Panc1 (cell line): ENCODE measurements at regions not wholly inside any gene's neighbourhood (a gene's known extent, or its start where the extent isn't known, plus 50 kb on each side); places are given as distances from the start of the nearest gene placed in this dataset.

Experiments
- ATAC-seq: fragments of 200-7000 bp; cut with Tn5 transposase; 2 replicates; pipeline ENCODE4 v1.9.1; 2020; ENCODE audit warnings: mild to moderate bottlenecking, moderate library complexity
- BruUV-seq: library from RNA; stranded (reverse); fragments of 400-500 nt; replicated peaks from 2 replicates; lab custom pipeline; 2021; lab: Mats Ljungman, UMichigan
- CTCF ChIA-PET: fragments of 300-600 bp; sonication (Branson Sonifier 250); formaldehyde crosslinking; loops from one replicate; lab custom pipeline; 2022; ENCODE audit warnings: antibody characterized with exemption; lab: Charles Lee
- POLR2A ChIA-PET: fragments of 300-600 bp; sonication (Branson Sonifier 250); formaldehyde crosslinking; loops from one replicate; lab custom pipeline; 2022; ENCODE audit warnings: antibody characterized with exemption; lab: Charles Lee
- DNase-seq: peaks from one replicate; pipeline ENCODE4 v3.0.0-alpha.2; 2010; ENCODE audit warnings: low read depth, low spot score
- H3K27ac ChIP-seq: 2 replicates; pipeline ENCODE4 v1.5.1; 2011; ENCODE audit warnings: mild to moderate bottlenecking, low read length, inconsistent platforms
- H3K27me3 ChIP-seq: fragments of 200-500 bp; sonication (Bioruptor generic); 2 replicates; pipeline ENCODE4 v1.6.0; 2014; ENCODE audit warnings: low read length, inconsistent platforms; ENCODE audit not compliant: control insufficient read depth, insufficient read depth
- H3K36me3 ChIP-seq: fragments of 200-500 bp; sonication (Bioruptor generic); 2 replicates; pipeline ENCODE4 v1.5.1; 2014; ENCODE audit warnings: inconsistent platforms, mild to moderate bottlenecking, low read length, moderate library complexity; ENCODE audit not compliant: control insufficient read depth, insufficient read depth
- H3K4me1 ChIP-seq: 2 replicates; pipeline ENCODE4 v1.5.1; 2011; ENCODE audit warnings: inconsistent platforms, mild to moderate bottlenecking, low read length, moderate library complexity; ENCODE audit not compliant: control insufficient read depth, insufficient read depth
- H3K4me3 ChIP-seq, 2 experiments: 2 replicates each; pipeline ENCODE4 v1.5.1; 2011 to 2012; ENCODE audit warnings: low read depth in 2 of 2, low read length in 2 of 2, mild to moderate bottlenecking in 2 of 2, inconsistent platforms in 1 of 2, moderate library complexity in 1 of 2
- H3K9me3 ChIP-seq: fragments of 200-500 bp; sonication (Bioruptor generic); 2 replicates; pipeline ENCODE4 v1.5.1; 2014; ENCODE audit warnings: low read depth, mild to moderate bottlenecking, inconsistent platforms, low read length, moderate library complexity; ENCODE audit not compliant: control insufficient read depth, insufficient read depth
- POLR2AphosphoS5 ChIP-seq: IDR thresholded peaks from 2 replicates; pipeline ENCODE4 v1.6.1; 2012; ENCODE audit warnings: mild to moderate bottlenecking, low read depth, low read length, moderate library complexity
- SIN3A ChIP-seq: IDR thresholded peaks from 2 replicates; pipeline ENCODE4 v1.6.1; 2012; ENCODE audit warnings: low read depth, mild to moderate bottlenecking, low read length, moderate library complexity, borderline replicate concordance; ENCODE audit not compliant: insufficient read depth
- TCF7L2 ChIP-seq: IDR thresholded peaks from 2 replicates; pipeline ENCODE4 v1.6.1; 2011; ENCODE audit warnings: mild to moderate bottlenecking, low read depth, low read length, inconsistent platforms
- in situ Hi-C: cut with HindIII; loops from 2 replicates; pipeline ENCODE4 v1.10.0; 2016; ENCODE audit warnings: low sequenced_read_pairs, low pct_unique_long_range_greater_than_20kb
- intact Hi-C: fragments of 100-400 bp; cut with micrococcal nuclease; formaldehyde crosslinking; loops from one replicate; pipeline ENCODE4 v1.10.0; 2022; ENCODE audit not compliant: unreplicated experiment
- TF ChIP-seq, protein P1 (sequence below): fragments of 450-650 bp; IDR thresholded peaks from 2 replicates; pipeline ENCODE4 v1.5.1; 2017; ENCODE audit warnings: mild to moderate bottlenecking
- TF ChIP-seq, protein P2 (sequence below), 2 experiments: IDR thresholded peaks; 2 replicates each; pipeline ENCODE4 v1.6.1; 2011 to 2012; ENCODE audit warnings: low read depth in 2 of 2, control low read depth in 1 of 2, low read length in 1 of 2, mild to moderate bottlenecking in 1 of 2, moderate library complexity in 1 of 2; ENCODE audit not compliant: insufficient read depth in 1 of 2

DNA sequence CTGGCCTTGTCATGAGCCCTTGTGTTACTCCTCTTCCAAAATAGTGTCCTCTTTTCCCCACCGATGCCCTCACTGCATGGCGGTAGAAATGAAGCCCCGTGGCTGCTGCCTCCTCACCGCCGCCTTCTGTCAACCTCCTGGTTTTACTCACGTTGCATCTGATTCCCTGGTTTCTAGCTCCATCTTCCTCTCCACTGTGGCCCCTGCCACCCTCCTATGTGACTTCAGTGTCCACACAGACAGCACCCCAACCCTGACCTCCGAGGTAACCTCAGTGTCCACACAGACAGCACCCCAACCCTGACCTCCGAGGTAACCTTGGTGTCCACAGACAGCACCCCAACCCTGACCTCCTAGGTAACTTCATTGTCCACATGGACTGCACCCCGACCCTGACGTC is 122.8 kb upstream of the THBS2 start:
- TF ChIP-seq, protein P1, sequence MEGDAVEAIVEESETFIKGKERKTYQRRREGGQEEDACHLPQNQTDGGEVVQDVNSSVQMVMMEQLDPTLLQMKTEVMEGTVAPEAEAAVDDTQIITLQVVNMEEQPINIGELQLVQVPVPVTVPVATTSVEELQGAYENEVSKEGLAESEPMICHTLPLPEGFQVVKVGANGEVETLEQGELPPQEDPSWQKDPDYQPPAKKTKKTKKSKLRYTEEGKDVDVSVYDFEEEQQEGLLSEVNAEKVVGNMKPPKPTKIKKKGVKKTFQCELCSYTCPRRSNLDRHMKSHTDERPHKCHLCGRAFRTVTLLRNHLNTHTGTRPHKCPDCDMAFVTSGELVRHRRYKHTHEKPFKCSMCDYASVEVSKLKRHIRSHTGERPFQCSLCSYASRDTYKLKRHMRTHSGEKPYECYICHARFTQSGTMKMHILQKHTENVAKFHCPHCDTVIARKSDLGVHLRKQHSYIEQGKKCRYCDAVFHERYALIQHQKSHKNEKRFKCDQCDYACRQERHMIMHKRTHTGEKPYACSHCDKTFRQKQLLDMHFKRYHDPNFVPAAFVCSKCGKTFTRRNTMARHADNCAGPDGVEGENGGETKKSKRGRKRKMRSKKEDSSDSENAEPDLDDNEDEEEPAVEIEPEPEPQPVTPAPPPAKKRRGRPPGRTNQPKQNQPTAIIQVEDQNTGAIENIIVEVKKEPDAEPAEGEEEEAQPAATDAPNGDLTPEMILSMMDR, result no peak
- no peak for TF ChIP-seq POLR2AphosphoS5
- TF ChIP-seq TCF7L2, result no peak
- TF ChIP-seq, protein P2, sequence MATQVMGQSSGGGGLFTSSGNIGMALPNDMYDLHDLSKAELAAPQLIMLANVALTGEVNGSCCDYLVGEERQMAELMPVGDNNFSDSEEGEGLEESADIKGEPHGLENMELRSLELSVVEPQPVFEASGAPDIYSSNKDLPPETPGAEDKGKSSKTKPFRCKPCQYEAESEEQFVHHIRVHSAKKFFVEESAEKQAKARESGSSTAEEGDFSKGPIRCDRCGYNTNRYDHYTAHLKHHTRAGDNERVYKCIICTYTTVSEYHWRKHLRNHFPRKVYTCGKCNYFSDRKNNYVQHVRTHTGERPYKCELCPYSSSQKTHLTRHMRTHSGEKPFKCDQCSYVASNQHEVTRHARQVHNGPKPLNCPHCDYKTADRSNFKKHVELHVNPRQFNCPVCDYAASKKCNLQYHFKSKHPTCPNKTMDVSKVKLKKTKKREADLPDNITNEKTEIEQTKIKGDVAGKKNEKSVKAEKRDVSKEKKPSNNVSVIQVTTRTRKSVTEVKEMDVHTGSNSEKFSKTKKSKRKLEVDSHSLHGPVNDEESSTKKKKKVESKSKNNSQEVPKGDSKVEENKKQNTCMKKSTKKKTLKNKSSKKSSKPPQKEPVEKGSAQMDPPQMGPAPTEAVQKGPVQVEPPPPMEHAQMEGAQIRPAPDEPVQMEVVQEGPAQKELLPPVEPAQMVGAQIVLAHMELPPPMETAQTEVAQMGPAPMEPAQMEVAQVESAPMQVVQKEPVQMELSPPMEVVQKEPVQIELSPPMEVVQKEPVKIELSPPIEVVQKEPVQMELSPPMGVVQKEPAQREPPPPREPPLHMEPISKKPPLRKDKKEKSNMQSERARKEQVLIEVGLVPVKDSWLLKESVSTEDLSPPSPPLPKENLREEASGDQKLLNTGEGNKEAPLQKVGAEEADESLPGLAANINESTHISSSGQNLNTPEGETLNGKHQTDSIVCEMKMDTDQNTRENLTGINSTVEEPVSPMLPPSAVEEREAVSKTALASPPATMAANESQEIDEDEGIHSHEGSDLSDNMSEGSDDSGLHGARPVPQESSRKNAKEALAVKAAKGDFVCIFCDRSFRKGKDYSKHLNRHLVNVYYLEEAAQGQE (IDR thresholded peaks at IDR 0.05; ENCODE audit: insufficient read depth in 1 of 2, low read depth in 2 of 2, low read length in 1 of 2), result no peak
- no peak for TF ChIP-seq SIN3A
- no peaks in the 10 kb centered on the region for H3K27me3 ChIP-seq
- DNase-seq (no peak), ATAC-seq (no peak)
- no peak overlapping the region for H3K4me3 ChIP-seq
- ChIA-PET POLR2A (no interaction called here), CTCF (no interaction called here)
- no TSS peak for BruUV-seq
- H3K9me3 ChIP-seq, result peaks cover 27% of the 10 kb centered on the region; the same call in 1 of the 2 replicates
- H3K4me1 ChIP-seq, result 0 out of 2 replicates have a peak, but pooled peaks cover 2% of the 10 kb centered on the region
- intact Hi-C loops (no loop called here), in situ Hi-C loops (no loop called here)
- H3K36me3 ChIP-seq, result no peaks in the 10 kb centered on the region
- no peak overlapping the region for H3K27ac ChIP-seq

GRCh38 chr6:169372589-169372988 is 118.9 kb upstream of the THBS2 start:
- H3K9me3 ChIP-seq, result peaks cover 20% of the 10 kb centered on the region; the same call in 1 of the 2 replicates
- in situ Hi-C loops, result no loop called here
- no peaks in the 10 kb centered on the region for H3K36me3 ChIP-seq
- CTCF ChIA-PET, result no interaction called here
- DNase-seq, result no peak
- intact Hi-C loops, result no loop called here
- no peak overlapping the region for H3K4me3 ChIP-seq
- H3K4me1 ChIP-seq, result peaks cover 11% of the 10 kb centered on the region; the same call in 1 of the 2 replicates
- POLR2A ChIA-PET, result no interaction called here
- no peak overlapping the region for H3K27ac ChIP-seq
- TF ChIP-seq POLR2AphosphoS5 (no peak), TCF7L2 (no peak), SIN3A (no peak)
- TF ChIP-seq, protein P2 (IDR thresholded peaks at IDR 0.05; ENCODE audit: insufficient read depth in 1 of 2, low read depth in 2 of 2, low read length in 1 of 2), result no peak
- TF ChIP-seq, protein P1, result no peak
- no TSS peak for BruUV-seq
- no peaks in the 10 kb centered on the region for H3K27me3 ChIP-seq
- no peak for ATAC-seq
